SK-N-SH treated with all-trans-retinoic acid at 6 μM for 48 hours (cell line): ENCODE measurements at regions not wholly inside any gene's neighbourhood (a gene's known extent, or its start where the extent isn't known, plus 50 kb on each side); places are given as distances from the start of the nearest gene placed in this dataset.
"Not testable (repeated sequence)": the region's sequence is repeated elsewhere in the genome, so short reads cannot be mapped to it uniquely, and the experiment has no call there.

Experiments used
- ATAC-seq: fragments of 200-7000 bp; cut with Tn5 transposase; 3 replicates; pipeline ENCODE4 v1.9.1; 2020; ENCODE audit warnings: mild to moderate bottlenecking, moderate library complexity
- ARNTL ChIP-seq: fragments of 450-650 bp; formaldehyde crosslinking; IDR thresholded peaks from 2 replicates; pipeline ENCODE4 v1.5.0; 2020; ENCODE audit warnings: low read depth, mild to moderate bottlenecking, moderate library complexity, borderline replicate concordance
- BACH2 ChIP-seq: fragments of 250-450 bp; sonication (Bioruptor Pico); IDR thresholded peaks from 2 replicates; pipeline ENCODE4 v1.9.0; 2021; ENCODE audit warnings: mild to moderate bottlenecking, borderline replicate concordance
- CSDC2 ChIP-seq: fragments of 250-450 bp; sonication (Bioruptor Pico); IDR thresholded peaks from 2 replicates; pipeline ENCODE4 v1.5.0; 2020; ENCODE audit warnings: mild to moderate bottlenecking, moderate library complexity
- ESRRG ChIP-seq: fragments of 250-450 bp; sonication (Bioruptor Pico); IDR thresholded peaks from 2 replicates; pipeline ENCODE4 v1.6.1; 2021; ENCODE audit warnings: mild to moderate bottlenecking
- GLIS3 ChIP-seq: fragments of 250-450 bp; sonication (Bioruptor Pico); IDR thresholded peaks from 2 replicates; pipeline ENCODE4 v1.5.0; 2020; ENCODE audit warnings: mild to moderate bottlenecking, moderate library complexity
- OSR1 ChIP-seq: fragments of 250-450 bp; sonication (Bioruptor Pico); IDR thresholded peaks from 2 replicates; pipeline ENCODE4 v1.8.0; 2022; ENCODE audit warnings: moderate library complexity, mild to moderate bottlenecking, inconsistent platforms
- PATZ1 ChIP-seq: fragments of 250-450 bp; sonication (Bioruptor Pico); IDR thresholded peaks from 2 replicates; pipeline ENCODE4 v1.8.0; 2020; ENCODE audit warnings: mild to moderate bottlenecking, moderate library complexity, borderline replicate concordance
- PPARA ChIP-seq: fragments of 250-450 bp; sonication (Bioruptor Pico); IDR thresholded peaks from 2 replicates; pipeline ENCODE4 v1.5.0; 2020; ENCODE audit warnings: mild to moderate bottlenecking, borderline replicate concordance
- TCF4 ChIP-seq: fragments of 250-450 bp; sonication (Bioruptor Pico); IDR thresholded peaks from 2 replicates; pipeline ENCODE4 v1.8.0; 2021; ENCODE audit warnings: mild to moderate bottlenecking, moderate library complexity, borderline replicate concordance
- TSHZ2 ChIP-seq: fragments of 250-450 bp; sonication (Bioruptor Pico); IDR thresholded peaks from 2 replicates; pipeline ENCODE4 v1.5.0; 2020; ENCODE audit warnings: mild to moderate bottlenecking, moderate library complexity
- ZC3H10 ChIP-seq: fragments of 250-450 bp; sonication (Bioruptor Pico); IDR thresholded peaks from 2 replicates; pipeline ENCODE4 v1.5.1; 2021; ENCODE audit warnings: mild to moderate bottlenecking, moderate library complexity
- ZFP3 ChIP-seq: fragments of 250-450 bp; sonication (Bioruptor Pico); IDR thresholded peaks from 2 replicates; pipeline ENCODE4 v1.5.0; 2020; ENCODE audit warnings: mild to moderate bottlenecking, moderate library complexity
- ZFP30 ChIP-seq: fragments of 450-650 bp; formaldehyde crosslinking; IDR thresholded peaks from 2 replicates; pipeline ENCODE4 v1.5.0; 2022; ENCODE audit warnings: mild to moderate bottlenecking, moderate library complexity
- ZNF565 ChIP-seq: fragments of 450-650 bp; formaldehyde crosslinking; conservative IDR thresholded peaks from 2 replicates; pipeline ENCODE4 v1.5.0; 2020; ENCODE audit warnings: low read depth, mild to moderate bottlenecking, moderate library complexity
- ZNF70 ChIP-seq: fragments of 450-650 bp; formaldehyde crosslinking; IDR thresholded peaks from 2 replicates; pipeline ENCODE4 v1.5.0; 2020; ENCODE audit warnings: mild to moderate bottlenecking, moderate library complexity
- ZNF8 ChIP-seq: fragments of 450-650 bp; formaldehyde crosslinking; IDR thresholded peaks from 2 replicates; pipeline ENCODE4 v1.5.0; 2020; ENCODE audit warnings: mild to moderate bottlenecking, moderate library complexity
- TF ChIP-seq, protein P1 (sequence below): fragments of 250-450 bp; sonication (Bioruptor Pico); IDR thresholded peaks from 2 replicates; pipeline ENCODE4 v1.8.0; 2021; ENCODE audit warnings: low read depth, mild to moderate bottlenecking, moderate library complexity, borderline replicate concordance
- TF ChIP-seq, protein P2 (sequence below): fragments of 250-450 bp; sonication (Bioruptor Pico); IDR thresholded peaks from 2 replicates; pipeline ENCODE4 v1.5.1; 2020; ENCODE audit warnings: low read depth, mild to moderate bottlenecking, moderate library complexity

GRCh38 chr13:91249370-91249769 is 98.1 kb upstream of the MIR17HG start (continued):
- TF ChIP-seq, protein P1, sequence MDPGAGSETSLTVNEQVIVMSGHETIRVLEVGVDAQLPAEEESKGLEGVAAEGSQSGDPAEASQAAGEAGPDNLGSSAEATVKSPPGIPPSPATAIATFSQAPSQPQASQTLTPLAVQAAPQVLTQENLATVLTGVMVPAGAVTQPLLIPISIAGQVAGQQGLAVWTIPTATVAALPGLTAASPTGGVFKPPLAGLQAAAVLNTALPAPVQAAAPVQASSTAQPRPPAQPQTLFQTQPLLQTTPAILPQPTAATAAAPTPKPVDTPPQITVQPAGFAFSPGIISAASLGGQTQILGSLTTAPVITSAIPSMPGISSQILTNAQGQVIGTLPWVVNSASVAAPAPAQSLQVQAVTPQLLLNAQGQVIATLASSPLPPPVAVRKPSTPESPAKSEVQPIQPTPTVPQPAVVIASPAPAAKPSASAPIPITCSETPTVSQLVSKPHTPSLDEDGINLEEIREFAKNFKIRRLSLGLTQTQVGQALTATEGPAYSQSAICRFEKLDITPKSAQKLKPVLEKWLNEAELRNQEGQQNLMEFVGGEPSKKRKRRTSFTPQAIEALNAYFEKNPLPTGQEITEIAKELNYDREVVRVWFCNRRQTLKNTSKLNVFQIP (CRISPR knock-in tag): no peak
- TF ChIP-seq CSDC2 (CRISPR knock-in tag) (no peak), GLIS3 (CRISPR knock-in tag) (no peak), TCF4 (CRISPR knock-in tag) (no peak), PATZ1 (CRISPR knock-in tag) (no peak), ESRRG (CRISPR knock-in tag) (no peak), ZC3H10 (CRISPR knock-in tag) (no peak), ZNF565 (CRISPR knock-in tag) (no peak)

GRCh38 chr13:91249861-91250260 is 97.6 kb upstream of the MIR17HG start:
- no peak for ATAC-seq

DNA sequence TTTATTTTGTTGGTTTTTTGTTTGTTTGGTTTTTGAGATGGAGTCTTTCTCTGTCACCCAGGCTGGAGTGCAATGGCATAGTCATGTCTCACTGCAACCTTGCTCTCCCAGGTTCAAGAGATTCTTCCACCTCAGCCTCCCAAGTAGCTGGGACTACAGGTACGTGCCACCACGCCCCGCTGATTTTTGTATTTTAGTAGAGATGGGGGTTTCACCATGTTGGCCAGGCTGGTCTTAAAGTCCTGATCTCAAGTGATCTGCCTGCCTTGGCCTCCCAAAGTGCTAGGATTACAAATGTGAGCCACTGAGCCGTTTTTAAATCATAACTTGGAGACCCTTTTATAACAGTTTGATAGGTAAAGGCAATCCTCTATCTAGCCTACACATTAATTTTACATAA is 95.9 kb upstream of the MIR17HG start:
- ATAC-seq: not testable (repeated sequence)

More at GRCh38 chr13:91249861-91250260, 97.6 kb upstream of the MIR17HG start:
- no peak for TF ChIP-seq ZNF70 (CRISPR knock-in tag)
- no peak for TF ChIP-seq ESRRG (CRISPR knock-in tag)
- no peak for TF ChIP-seq ZNF8 (CRISPR knock-in tag)
- TF ChIP-seq, protein P2, sequence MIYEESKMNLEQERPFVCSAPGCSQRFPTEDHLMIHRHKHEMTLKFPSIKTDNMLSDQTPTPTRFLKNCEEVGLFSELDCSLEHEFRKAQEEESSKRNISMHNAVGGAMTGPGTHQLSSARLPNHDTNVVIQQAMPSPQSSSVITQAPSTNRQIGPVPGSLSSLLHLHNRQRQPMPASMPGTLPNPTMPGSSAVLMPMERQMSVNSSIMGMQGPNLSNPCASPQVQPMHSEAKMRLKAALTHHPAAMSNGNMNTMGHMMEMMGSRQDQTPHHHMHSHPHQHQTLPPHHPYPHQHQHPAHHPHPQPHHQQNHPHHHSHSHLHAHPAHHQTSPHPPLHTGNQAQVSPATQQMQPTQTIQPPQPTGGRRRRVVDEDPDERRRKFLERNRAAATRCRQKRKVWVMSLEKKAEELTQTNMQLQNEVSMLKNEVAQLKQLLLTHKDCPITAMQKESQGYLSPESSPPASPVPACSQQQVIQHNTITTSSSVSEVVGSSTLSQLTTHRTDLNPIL (CRISPR knock-in tag): no peak
- no peak for TF ChIP-seq TSHZ2 (CRISPR knock-in tag)
- no peak for TF ChIP-seq ARNTL (CRISPR knock-in tag)
- no peak for TF ChIP-seq ZFP3 (CRISPR knock-in tag)
- TF ChIP-seq ZC3H10 (CRISPR knock-in tag): no peak
- no peak for TF ChIP-seq OSR1
- TF ChIP-seq BACH2 (CRISPR knock-in tag): no peak
- TF ChIP-seq ZFP30: no peak
- TF ChIP-seq CSDC2 (CRISPR knock-in tag): no peak
- TF ChIP-seq PATZ1 (CRISPR knock-in tag): no peak
- TF ChIP-seq, all 23 proteins: peak for 0

- no peak for ATAC-seq
- no peak for TF ChIP-seq TSHZ2 (CRISPR knock-in tag)
- TF ChIP-seq PPARA (CRISPR knock-in tag): no peak
- TF ChIP-seq ZC3H10 (CRISPR knock-in tag): no peak
- TF ChIP-seq BACH2 (CRISPR knock-in tag): no peak
- TF ChIP-seq ESRRG (CRISPR knock-in tag): no peak
- TF ChIP-seq ARNTL (CRISPR knock-in tag): no peak
- TF ChIP-seq, protein P1 (CRISPR knock-in tag): no peak
- no peak for TF ChIP-seq ZNF8 (CRISPR knock-in tag)
- no peak for TF ChIP-seq OSR1
- TF ChIP-seq, protein P2 (CRISPR knock-in tag): no peak
- no peak for TF ChIP-seq ZNF565 (CRISPR knock-in tag)
- no peak for TF ChIP-seq TCF4 (CRISPR knock-in tag)
Observed at GRCh38 chr13:91264484-91264883, 83.0 kb upstream of the MIR17HG start.
